Kidney epithelial cell (primary cell): ENCODE measurements at regions not wholly inside any gene's neighbourhood (a gene's known extent, or its start where the extent isn't known, plus 50 kb on each side); places are given as distances from the start of the nearest gene placed in this dataset.

Source experiments
- DNase-seq: peaks from one replicate; pipeline ENCODE4 v3.0.0-alpha.2; 2010; ENCODE audit warnings: low read depth
- H3K27me3 ChIP-seq: 2 replicates; pipeline ENCODE4 v1.6.0; 2011; ENCODE audit warnings: low read length; ENCODE audit not compliant: control insufficient read depth, insufficient read depth
- H3K36me3 ChIP-seq: 2 replicates; pipeline ENCODE4 v1.5.1; 2011; ENCODE audit warnings: low read length; ENCODE audit not compliant: control insufficient read depth, insufficient read depth
- H3K4me3 ChIP-seq: 2 replicates; pipeline ENCODE4 v1.5.1; 2011; ENCODE audit warnings: low read depth, mild to moderate bottlenecking, control low read depth, low read length
- TF ChIP-seq, protein P1 (sequence below): IDR thresholded peaks from 2 replicates; pipeline ENCODE4 v1.5.1; 2011; ENCODE audit warnings: mild to moderate bottlenecking, moderate library complexity, low read length, control low read depth, inconsistent platforms; ENCODE audit not compliant: insufficient read depth, poor library complexity, severe bottlenecking

DNA sequence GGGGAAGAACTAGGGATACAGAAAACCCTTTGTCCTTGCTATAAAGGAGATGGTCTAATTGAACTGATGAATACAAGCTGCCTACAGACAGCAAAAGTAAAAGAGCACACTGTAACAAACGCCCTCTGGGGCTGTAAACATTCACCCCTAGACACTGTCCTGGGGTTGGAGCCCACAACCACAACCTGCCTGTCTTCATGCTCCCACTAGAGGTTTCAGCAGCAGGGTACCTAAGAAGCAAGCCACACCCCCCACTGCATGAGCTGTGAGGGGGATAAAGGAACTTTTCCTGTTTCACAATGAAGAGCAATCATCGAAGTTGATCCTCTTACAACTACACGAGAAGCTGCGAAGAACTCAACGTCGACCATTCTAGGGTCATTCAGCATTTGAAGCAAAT, 90.5 kb upstream of the LUZP2 start:
- no peak for DNase-seq
- Histone ChIP-seq H3K4me3 (no peak overlapping the region), H3K27me3 (no peaks in the 10 kb centered on the region), H3K36me3 (no peaks in the 10 kb centered on the region)
- TF ChIP-seq, protein P1, sequence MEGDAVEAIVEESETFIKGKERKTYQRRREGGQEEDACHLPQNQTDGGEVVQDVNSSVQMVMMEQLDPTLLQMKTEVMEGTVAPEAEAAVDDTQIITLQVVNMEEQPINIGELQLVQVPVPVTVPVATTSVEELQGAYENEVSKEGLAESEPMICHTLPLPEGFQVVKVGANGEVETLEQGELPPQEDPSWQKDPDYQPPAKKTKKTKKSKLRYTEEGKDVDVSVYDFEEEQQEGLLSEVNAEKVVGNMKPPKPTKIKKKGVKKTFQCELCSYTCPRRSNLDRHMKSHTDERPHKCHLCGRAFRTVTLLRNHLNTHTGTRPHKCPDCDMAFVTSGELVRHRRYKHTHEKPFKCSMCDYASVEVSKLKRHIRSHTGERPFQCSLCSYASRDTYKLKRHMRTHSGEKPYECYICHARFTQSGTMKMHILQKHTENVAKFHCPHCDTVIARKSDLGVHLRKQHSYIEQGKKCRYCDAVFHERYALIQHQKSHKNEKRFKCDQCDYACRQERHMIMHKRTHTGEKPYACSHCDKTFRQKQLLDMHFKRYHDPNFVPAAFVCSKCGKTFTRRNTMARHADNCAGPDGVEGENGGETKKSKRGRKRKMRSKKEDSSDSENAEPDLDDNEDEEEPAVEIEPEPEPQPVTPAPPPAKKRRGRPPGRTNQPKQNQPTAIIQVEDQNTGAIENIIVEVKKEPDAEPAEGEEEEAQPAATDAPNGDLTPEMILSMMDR: no peak

DNA sequence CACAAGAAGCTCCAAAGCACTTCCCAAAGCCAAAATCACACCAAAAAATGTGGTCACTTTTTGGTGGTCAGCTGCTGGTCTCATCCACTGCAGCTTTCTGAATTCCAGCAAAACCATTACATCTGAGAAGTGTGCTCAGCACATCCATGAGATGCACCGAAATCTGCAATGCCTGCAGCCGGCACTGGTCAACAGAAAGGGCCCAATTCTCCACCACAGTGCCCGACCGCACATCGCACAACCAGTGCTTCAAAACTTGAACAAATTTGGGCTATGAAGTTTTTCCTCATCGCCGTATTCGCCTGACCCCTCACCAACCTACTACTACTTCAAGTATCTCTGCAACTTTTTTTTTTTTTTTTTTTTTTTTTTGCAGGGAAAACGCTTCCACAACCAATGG, 89.9 kb upstream of the LUZP2 start:
- no peak overlapping the region for H3K4me3 ChIP-seq
- no peaks in the 10 kb centered on the region for H3K36me3 ChIP-seq
- TF ChIP-seq, protein P1: no peak
- DNase-seq: no peak
- no peaks in the 10 kb centered on the region for H3K27me3 ChIP-seq

DNA sequence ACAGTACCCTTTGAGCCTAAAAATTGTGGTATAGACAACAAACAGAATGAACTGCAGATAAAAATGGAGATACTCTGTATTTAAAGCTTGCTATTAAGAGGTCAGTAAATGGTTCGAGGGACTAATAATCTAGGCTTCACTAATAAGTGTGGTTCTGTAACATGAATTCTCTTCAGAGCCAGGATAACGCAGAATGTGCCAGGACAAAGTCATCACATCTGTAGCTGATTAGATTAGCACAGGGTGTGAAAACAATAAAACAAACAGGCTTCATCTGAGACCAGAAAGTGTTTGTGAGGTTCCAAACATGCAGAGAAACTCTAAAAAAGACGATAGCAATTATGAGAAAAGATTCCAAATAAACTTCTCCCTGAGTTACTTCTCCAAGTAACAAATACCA, 89.1 kb upstream of the LUZP2 start:
- H3K36me3 ChIP-seq: no peaks in the 10 kb centered on the region
- no peaks in the 10 kb centered on the region for H3K27me3 ChIP-seq
- TF ChIP-seq, protein P1: no peak
- H3K4me3 ChIP-seq: no peak overlapping the region
- DNase-seq: no peak

DNA sequence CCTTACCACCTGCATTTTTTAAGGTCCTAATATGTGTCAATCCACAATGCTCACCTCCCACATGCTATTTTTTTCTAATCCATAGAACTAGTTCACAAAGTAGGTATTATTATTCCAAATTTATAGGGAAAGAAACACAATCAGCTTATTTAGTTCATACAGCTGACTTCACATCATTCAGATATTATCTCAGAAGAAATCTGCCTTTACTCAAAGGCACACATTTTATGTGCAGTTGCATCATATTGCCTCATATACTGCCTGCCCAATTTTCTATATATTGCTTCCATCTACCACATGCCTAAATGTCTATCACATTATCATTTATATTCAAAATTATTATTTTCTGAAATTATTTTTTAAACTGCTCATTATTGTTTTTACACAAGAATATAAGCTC, 88.7 kb upstream of the LUZP2 start:
- TF ChIP-seq, protein P1: no peak
- Histone ChIP-seq H3K36me3 (no peaks in the 10 kb centered on the region), H3K27me3 (no peaks in the 10 kb centered on the region), H3K4me3 (no peak overlapping the region)
- DNase-seq: no peak

DNA sequence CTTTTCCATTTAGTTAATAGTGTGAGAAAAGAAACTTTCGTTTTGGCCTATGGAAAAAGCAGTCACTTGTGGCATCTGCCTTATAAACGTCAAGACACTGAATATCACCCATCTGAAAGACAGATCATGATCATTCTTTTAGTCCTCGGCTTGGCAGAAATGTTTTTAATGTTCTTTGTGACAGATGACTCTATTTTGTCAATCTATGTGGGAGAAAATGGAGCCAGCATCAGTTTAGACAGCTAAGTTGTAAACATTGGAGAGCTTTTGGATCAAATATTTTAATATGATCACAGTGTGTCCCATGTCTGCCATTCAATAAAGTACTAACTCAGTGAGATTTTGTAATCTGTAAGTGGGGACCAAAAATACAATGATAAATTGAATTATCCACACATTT, 85.1 kb upstream of the LUZP2 start:
- no peak for DNase-seq
- no peak overlapping the region for H3K4me3 ChIP-seq
- no peaks in the 10 kb centered on the region for H3K36me3 ChIP-seq
- H3K27me3 ChIP-seq: no peaks in the 10 kb centered on the region
- TF ChIP-seq, protein P1: no peak

DNA sequence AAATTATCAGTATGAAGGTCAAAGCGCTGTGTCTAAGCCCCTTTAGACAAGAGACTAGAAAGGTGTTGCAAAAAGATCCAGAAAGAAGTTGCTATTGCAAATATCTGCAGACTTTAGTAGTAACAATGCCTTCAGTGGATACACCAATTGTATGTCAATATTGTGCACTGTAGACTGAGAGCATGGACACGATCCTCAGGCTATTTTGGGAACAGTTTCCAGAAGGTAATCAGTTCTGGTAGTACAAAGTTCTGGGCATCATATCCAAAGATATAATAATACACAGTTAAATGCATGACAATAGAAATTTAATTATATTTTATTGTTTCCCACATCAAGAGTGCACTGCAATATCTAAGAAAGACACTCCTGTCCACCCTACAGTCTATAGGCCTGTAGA, 84.1 kb upstream of the LUZP2 start:
- DNase-seq: no peak
- Histone ChIP-seq H3K4me3 (no peak overlapping the region), H3K27me3 (no peaks in the 10 kb centered on the region), H3K36me3 (no peaks in the 10 kb centered on the region)
- TF ChIP-seq, protein P1: no peak
